ENCODE measurements at regions not wholly inside any gene's neighbourhood (a gene's known extent, or its start where the extent isn't known, plus 50 kb on each side); places are given as distances from the start of the nearest gene placed in this dataset.
"Not testable (repeated sequence)": the region's sequence is repeated elsewhere in the genome, so short reads cannot be mapped to it uniquely, and the experiment has no call there.

DNA sequence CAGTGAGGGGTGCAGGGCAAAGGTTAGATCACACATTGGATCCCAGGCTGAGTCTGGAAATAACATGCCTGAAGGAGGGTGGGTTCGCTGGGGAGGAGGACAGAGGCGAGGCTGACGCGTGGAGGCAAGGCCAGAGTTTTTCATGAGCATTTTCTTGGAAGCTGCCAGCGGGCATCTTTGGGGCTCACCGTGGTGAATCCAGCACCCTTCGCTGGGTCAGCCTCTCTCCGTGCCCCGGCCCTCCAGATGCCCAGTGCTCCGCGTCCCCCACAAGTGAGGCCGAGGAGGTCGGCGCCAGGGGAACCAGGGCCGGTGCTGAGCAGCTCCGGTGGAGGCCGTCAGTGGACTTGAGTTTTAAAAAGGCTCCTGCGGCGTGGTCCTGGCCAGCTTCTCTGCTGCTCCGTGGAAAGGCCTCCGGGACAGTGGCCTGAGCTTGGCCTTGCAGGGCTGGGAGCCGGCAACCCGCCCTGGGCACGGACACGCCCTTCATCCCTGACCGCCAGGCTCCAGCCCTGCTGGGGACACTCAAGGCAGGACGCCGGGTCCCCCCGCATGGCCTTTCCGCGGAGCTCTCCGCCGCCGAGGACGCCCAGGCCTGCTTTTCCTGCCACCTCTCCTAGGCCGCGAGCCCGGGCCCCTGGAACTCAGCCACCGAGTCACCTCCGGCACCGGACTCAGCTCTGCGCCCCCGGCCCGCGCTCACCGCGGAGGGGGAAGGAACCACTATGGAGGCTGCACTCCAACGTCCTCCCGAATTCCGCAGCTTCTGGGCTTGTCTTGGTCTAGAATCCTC lies 114.3 kb downstream of the THBS2 start:
- no peaks in the 10 kb centered on the region for H3K36me3 Mint-ChIP-seq (ENCODE audit: low read depth)
- no peaks in the 10 kb centered on the region for H3K4me1 Mint-ChIP-seq
- H3K9me3 ChIP-seq (ENCODE audit: control insufficient read depth, low read length, poor library complexity, severe bottlenecking) = no peaks in the 10 kb centered on the region
- DNase-seq = no peak
- H3K4me3 Mint-ChIP-seq = no peak overlapping the region
- H3K27me3 Mint-ChIP-seq = peaks cover 15% of the 10 kb centered on the region
- no peak for ATAC-seq
- no peak overlapping the region for H3K27ac Mint-ChIP-seq

DNA sequence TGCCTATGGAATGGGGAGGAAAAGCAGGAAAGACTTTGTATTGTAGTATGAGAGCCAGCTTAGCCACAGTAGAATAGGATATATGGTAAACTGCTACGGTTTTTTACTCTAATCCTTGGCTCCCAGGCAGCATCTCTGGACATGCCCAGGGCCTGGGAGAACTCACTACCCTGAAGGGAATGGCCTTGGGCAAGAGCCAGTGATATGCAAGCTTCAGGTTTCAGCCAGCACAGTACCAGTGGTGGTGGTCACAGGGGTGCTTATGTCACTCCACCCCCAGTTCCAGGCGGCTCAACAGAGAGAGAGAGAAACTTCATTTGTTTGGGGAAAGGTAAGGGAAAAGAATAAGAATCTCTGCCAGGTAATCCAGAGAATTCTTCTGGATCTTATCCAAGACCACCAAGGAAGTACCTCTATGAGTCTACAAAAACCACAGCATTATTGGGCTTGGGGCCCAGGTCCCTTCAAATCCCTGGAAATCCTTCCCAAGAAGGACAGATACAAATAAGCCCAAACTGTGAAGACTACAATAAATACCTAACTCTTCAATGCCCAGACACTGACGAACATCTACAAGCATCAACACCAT lies 121.2 kb downstream of the THBS2 start:
- no peak for DNase-seq
- Mint-ChIP-seq H3K27ac (no peak overlapping the region), H3K4me1 (no peaks in the 10 kb centered on the region), H3K36me3 (ENCODE audit: low read depth) (no peaks in the 10 kb centered on the region), H3K4me3 (no peak overlapping the region), H3K27me3 (peaks cover 15% of the 10 kb centered on the region)
- ATAC-seq = no peak
- no peaks in the 10 kb centered on the region for H3K9me3 ChIP-seq (ENCODE audit: control insufficient read depth, low read length, poor library complexity, severe bottlenecking)

GRCh38 chr6:169131390-169131789 lies 122.3 kb downstream of the THBS2 start:
- H3K9me3 ChIP-seq (ENCODE audit: control insufficient read depth, low read length, poor library complexity, severe bottlenecking) = no peaks in the 10 kb centered on the region
- no peak overlapping the region for H3K27ac Mint-ChIP-seq
- H3K27me3 Mint-ChIP-seq = peaks cover 15% of the 10 kb centered on the region
- H3K4me3 Mint-ChIP-seq = no peak overlapping the region
- ATAC-seq = no peak
- no peaks in the 10 kb centered on the region for H3K4me1 Mint-ChIP-seq
- no peaks in the 10 kb centered on the region for H3K36me3 Mint-ChIP-seq (ENCODE audit: low read depth)
- DNase-seq = no peak

GRCh38 chr6:169130113-169130512 lies 123.5 kb downstream of the THBS2 start:
- Mint-ChIP-seq H3K27ac (no peak overlapping the region), H3K4me1 (no peaks in the 10 kb centered on the region), H3K27me3 (peaks cover 15% of the 10 kb centered on the region), H3K4me3 (no peak overlapping the region), H3K36me3 (ENCODE audit: low read depth) (no peaks in the 10 kb centered on the region)
- ATAC-seq (no peak), DNase-seq (no peak)
- no peaks in the 10 kb centered on the region for H3K9me3 ChIP-seq (ENCODE audit: control insufficient read depth, low read length, poor library complexity, severe bottlenecking)

DNA sequence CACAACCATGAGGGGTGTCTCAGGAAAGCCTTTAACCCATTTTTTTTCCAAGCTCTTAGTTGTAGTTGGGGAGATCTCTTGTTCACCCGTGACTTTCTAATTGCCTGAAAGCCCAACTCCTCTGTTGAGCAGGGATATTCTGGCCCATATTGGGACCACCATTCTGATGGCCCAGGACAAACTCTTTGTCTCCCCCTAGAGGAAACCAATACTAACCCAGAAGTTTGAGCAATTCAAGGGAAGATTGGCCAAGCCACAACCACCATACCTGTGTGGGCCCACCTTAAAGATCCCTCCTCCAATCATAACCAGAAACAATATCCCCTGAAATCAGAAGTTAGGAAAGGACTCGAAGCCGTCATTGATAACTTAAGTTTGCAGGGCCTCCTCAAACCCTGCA lies 132.6 kb downstream of the THBS2 start:
- no peak overlapping the region for H3K4me3 Mint-ChIP-seq
- no peak overlapping the region for H3K27ac Mint-ChIP-seq
- no peaks in the 10 kb centered on the region for H3K9me3 ChIP-seq (ENCODE audit: control insufficient read depth, low read length, poor library complexity, severe bottlenecking)
- no peaks in the 10 kb centered on the region for H3K36me3 Mint-ChIP-seq (ENCODE audit: low read depth)
- peaks cover 9% of the 10 kb centered on the region for H3K27me3 Mint-ChIP-seq
- DNase-seq (no peak), ATAC-seq (no peak)
- H3K4me1 Mint-ChIP-seq = no peaks in the 10 kb centered on the region

- DNase-seq = no peak
- no peak for ATAC-seq
- H3K4me1 Mint-ChIP-seq = no peaks in the 10 kb centered on the region
- H3K27ac Mint-ChIP-seq = no peak overlapping the region
- H3K36me3 Mint-ChIP-seq (ENCODE audit: low read depth) = no peaks in the 10 kb centered on the region
- no peak overlapping the region for H3K4me3 Mint-ChIP-seq
- peaks cover 9% of the 10 kb centered on the region for H3K27me3 Mint-ChIP-seq
- no peaks in the 10 kb centered on the region for H3K9me3 ChIP-seq (ENCODE audit: control insufficient read depth, low read length, poor library complexity, severe bottlenecking)
Measured at GRCh38 chr6:169119669-169120068, 134.0 kb downstream of the THBS2 start.

- Mint-ChIP-seq H3K36me3 (ENCODE audit: low read depth) (no peaks in the 10 kb centered on the region), H3K4me3 (no peak overlapping the region), H3K27me3 (peaks cover 9% of the 10 kb centered on the region), H3K4me1 (no peaks in the 10 kb centered on the region), H3K27ac (no peak overlapping the region)
- no peaks in the 10 kb centered on the region for H3K9me3 ChIP-seq (ENCODE audit: control insufficient read depth, low read length, poor library complexity, severe bottlenecking)
- DNase-seq (no peak), ATAC-seq (no peak)
Measured at GRCh38 chr6:169118346-169118830, 135.3 kb downstream of the THBS2 start.

DNA sequence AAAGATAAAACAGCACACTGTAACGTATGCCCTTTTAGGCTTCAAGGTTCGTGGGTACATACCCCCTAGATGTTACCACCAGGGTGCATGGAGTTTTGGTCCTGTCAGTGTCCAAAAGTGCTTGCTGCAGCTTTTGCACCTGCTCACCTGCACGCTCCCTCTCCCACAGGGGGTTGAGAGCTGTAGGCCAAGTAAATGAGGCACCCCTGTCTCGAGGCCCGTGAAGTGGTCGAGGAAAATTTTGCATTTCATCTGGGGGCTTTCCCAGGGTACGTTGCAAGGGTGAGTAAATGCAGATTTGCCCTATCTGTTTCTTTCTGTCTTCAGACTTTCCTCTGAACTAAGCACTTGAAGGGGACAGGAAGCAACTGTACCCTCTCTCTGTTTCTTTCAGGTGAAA lies 136.0 kb downstream of the THBS2 start:
- Mint-ChIP-seq H3K27me3 (peaks cover 9% of the 10 kb centered on the region), H3K36me3 (ENCODE audit: low read depth) (no peaks in the 10 kb centered on the region), H3K4me1 (no peaks in the 10 kb centered on the region), H3K27ac (no peak overlapping the region), H3K4me3 (no peak overlapping the region)
- H3K9me3 ChIP-seq (ENCODE audit: control insufficient read depth, low read length, poor library complexity, severe bottlenecking) = no peaks in the 10 kb centered on the region
- no peak for DNase-seq
- ATAC-seq = no peak

DNA sequence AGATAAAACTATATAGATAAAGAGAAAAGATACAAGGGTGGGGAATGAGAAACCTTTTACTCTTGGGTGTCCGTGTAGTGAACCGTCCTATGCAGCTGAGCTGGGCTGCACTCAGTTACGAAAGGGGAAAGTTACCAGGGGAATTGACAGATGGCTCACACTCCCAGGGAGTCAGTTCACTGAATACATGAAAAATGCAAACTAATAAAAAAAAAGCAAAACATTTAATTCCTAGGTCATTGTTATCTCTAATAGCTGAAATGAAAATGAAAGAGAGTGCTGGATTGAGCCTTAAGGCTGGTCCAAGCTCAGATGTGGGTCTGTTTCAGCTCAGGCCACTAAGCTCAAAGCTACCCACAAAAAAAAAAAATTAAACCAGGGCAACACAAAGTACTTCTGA lies 138.0 kb downstream of the THBS2 start:
- Mint-ChIP-seq H3K27ac (no peak overlapping the region), H3K4me3 (no peak overlapping the region), H3K36me3 (ENCODE audit: low read depth) (no peaks in the 10 kb centered on the region), H3K4me1 (no peaks in the 10 kb centered on the region), H3K27me3 (peaks cover 23% of the 10 kb centered on the region)
- no peaks in the 10 kb centered on the region for H3K9me3 ChIP-seq (ENCODE audit: control insufficient read depth, low read length, poor library complexity, severe bottlenecking)
- no peak for DNase-seq
- ATAC-seq = no peak

DNA sequence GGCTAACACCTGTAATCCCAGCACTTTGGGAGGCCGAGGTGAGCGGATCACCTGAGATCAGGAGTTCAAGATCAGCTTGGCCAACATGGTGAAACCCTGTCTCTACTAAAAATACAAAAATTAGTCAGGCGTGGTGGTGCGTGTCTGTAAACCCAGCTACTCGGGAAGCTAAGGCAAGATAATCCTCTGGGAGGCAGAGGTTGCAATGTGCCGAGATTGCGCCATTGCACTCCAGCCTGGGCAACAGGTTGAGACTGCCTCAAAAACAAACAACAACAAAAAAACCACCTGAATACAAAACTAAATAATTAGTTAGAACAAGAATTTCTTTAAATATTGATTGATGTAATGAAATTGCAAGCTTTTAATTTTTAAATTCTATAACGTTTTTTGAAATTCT lies 139.0 kb downstream of the THBS2 start:
- H3K27ac Mint-ChIP-seq; H3K4me1 Mint-ChIP-seq; H3K36me3 Mint-ChIP-seq (ENCODE audit: low read depth); ATAC-seq; DNase-seq; H3K4me3 Mint-ChIP-seq; H3K9me3 ChIP-seq (ENCODE audit: control insufficient read depth, low read length, poor library complexity, severe bottlenecking): not testable (repeated sequence)
- peaks cover 23% of the 10 kb centered on the region for H3K27me3 Mint-ChIP-seq

DNA sequence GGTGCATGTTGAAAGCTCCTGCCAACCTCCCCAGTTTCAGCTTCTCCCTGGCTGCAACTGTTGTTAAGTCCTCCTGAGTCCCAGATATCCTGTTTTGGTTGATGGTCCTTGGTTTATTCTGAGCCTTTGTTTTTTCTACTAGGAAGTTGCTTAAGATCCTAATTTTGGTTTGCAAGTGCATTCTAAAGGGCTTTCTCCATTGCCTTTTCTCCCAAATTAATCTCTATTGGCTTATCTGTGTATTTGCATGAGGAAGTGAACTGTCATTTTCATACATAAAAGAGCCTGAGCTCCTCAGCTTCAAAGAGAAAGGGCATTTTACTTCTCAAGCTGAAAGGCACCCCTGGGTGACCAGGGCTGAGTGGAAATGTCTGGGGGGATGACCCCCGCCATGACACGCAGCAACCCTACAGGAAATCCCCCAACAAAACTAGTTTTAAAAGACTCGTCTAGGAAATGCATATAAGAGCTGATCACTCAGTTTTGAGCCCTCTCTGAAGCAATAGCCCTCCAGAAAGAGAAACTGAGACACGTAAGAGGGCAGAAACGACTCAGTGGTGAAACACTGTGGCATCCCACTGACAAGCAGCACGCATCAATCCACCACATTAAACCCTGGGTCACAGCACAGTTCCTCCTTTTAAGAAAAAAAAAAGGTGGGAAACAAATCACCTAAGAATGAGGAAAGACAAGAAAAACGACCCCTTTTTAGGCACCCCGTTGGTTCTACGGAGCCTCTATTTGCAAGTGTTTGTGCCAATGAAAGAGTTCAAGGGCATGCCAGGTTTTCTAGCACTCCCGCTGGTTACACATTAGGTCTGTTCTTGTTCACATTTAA lies 140.9 kb downstream of the THBS2 start:
- H3K27me3 Mint-ChIP-seq = peaks cover 14% of the 10 kb centered on the region
- no peaks in the 10 kb centered on the region for H3K9me3 ChIP-seq (ENCODE audit: control insufficient read depth, low read length, poor library complexity, severe bottlenecking)
- no peak for DNase-seq
- no peak for ATAC-seq
- no peaks in the 10 kb centered on the region for H3K4me1 Mint-ChIP-seq
- H3K4me3 Mint-ChIP-seq = no peak overlapping the region
- no peak overlapping the region for H3K27ac Mint-ChIP-seq
- H3K36me3 Mint-ChIP-seq (ENCODE audit: low read depth) = no peaks in the 10 kb centered on the region

GRCh38 chr6:169111203-169111602 lies 142.4 kb downstream of the THBS2 start:
- H3K9me3 ChIP-seq (ENCODE audit: control insufficient read depth, low read length, poor library complexity, severe bottlenecking) = no peaks in the 10 kb centered on the region
- ATAC-seq (no peak), DNase-seq (no peak)
- Mint-ChIP-seq H3K4me3 (no peak overlapping the region), H3K36me3 (ENCODE audit: low read depth) (no peaks in the 10 kb centered on the region), H3K27me3 (peaks cover 14% of the 10 kb centered on the region), H3K27ac (no peak overlapping the region), H3K4me1 (no peaks in the 10 kb centered on the region)

DNA sequence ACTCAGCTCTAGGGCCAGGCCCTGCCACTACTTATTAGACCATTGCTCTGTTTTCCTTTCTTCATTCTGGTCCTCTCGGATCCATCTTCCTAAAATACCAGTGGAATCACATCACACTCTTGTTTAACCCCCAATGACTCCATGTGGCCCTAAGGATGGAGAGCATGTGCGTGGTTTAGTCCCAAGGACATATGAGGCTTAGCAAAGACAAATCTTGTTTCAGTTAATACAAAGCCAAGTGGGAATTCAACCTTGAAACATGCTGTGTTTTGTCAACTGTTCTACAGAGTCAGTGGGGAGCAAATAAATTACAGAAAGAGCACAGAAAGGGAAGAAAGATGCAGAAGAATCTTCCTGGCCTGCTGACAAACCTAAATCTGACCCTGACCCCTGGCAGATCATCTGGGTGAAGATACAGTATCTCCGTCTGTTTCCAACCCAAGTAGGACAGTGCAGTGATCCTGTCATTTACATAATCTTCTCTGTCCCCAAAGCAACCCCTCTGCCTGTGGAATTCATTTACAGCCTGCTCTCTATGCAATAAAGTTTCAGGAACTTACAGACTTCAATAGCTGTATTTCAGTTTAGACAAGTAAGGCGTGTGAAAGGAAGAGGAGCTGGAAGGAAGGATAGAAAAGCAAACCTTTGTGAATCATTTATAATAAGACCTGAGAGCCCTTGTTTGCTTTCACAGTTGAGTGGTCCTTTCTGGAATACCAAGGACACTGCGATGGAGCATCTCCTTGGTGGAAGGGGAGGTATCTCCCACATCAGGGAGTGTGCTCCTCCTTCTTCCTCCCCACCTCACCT lies 144.0 kb downstream of the THBS2 start:
- DNase-seq (no peak), ATAC-seq (no peak)
- H3K36me3 Mint-ChIP-seq (ENCODE audit: low read depth) = no peaks in the 10 kb centered on the region
- H3K27me3 Mint-ChIP-seq = peaks cover 14% of the 10 kb centered on the region
- no peak overlapping the region for H3K27ac Mint-ChIP-seq
- no peaks in the 10 kb centered on the region for H3K9me3 ChIP-seq (ENCODE audit: control insufficient read depth, low read length, poor library complexity, severe bottlenecking)
- H3K4me1 Mint-ChIP-seq = no peaks in the 10 kb centered on the region
- H3K4me3 Mint-ChIP-seq = no peak overlapping the region

Measured in T-helper 17 cell (primary cell).